HCT116 (cell line): ENCODE measurements at regions not wholly inside any gene's neighbourhood (a gene's known extent, or its start where the extent isn't known, plus 50 kb on each side); places are given as distances from the start of the nearest gene placed in this dataset.

Experiments
- ATAC-seq: fragments of 200-7000 bp; cut with Tn5 transposase; 2 replicates; pipeline ENCODE4 v1.9.1; 2020; ENCODE audit warnings: mild to moderate bottlenecking, moderate library complexity
- BruUV-seq: library from RNA; stranded (reverse); fragments of 400-500 nt; replicated peaks from 2 replicates; lab custom pipeline; 2021; lab: Mats Ljungman, UMichigan
- CTCF ChIA-PET: fragments of 300-600 bp; sonication (Branson Sonifier 250); formaldehyde crosslinking; loops from one replicate; lab custom pipeline; 2021; ENCODE audit warnings: antibody characterized with exemption; lab: Charles Lee
- POLR2A ChIA-PET: fragments of 300-600, 350-600 bp; sonication (Branson Sonifier 250); formaldehyde crosslinking; loops from one replicate; lab custom pipeline; 2021; ENCODE audit warnings: antibody characterized with exemption; lab: Charles Lee
- RAD21 ChIA-PET, 2 experiments: fragments of 300-600 bp; sonication (Branson Sonifier 250); formaldehyde crosslinking; loops; one replicate each; lab custom pipeline; 2023; ENCODE audit warnings: low total read pairs in 2 of 2; ENCODE audit not compliant: uncharacterized antibody in 2 of 2, unreplicated experiment in 2 of 2, low non-redundant PET in 1 of 2; lab: Charles Lee
- DNase-seq: peaks from one replicate; pipeline ENCODE4 v3.0.0-alpha.2; 2010; ENCODE audit warnings: low read depth, low spot score
- H2AFZ ChIP-seq: fragments of 200-600 bp; shearing (Covaris generic), sonication (generic); 2 replicates; pipeline ENCODE4 v1.6.1; 2017; ENCODE audit warnings: low read depth, mixed run types, mixed read lengths, antibody characterized with exemption, low read length; ENCODE audit not compliant: poor library complexity, severe bottlenecking
- H3K27ac ChIP-seq: 2 replicates; pipeline ENCODE4 v1.5.1; 2012; ENCODE audit warnings: low read depth, low read length
- H3K27me3 ChIP-seq: fragments of 200-600 bp; sonication (generic); 2 replicates; pipeline ENCODE4 v1.6.1; 2016; ENCODE audit warnings: mixed run types, low read length, mixed read lengths; ENCODE audit not compliant: insufficient read depth
- H3K36me3 ChIP-seq, 2 experiments: fragments of 200-500 bp in 1 of 2; fragments of 200-600 bp in 1 of 2; sonication (Bioruptor generic) in 1 of 2; sonication (generic) in 1 of 2; 2 replicates each; pipeline versions ENCODE4 v1.5.1 to v1.6.1; 2014 to 2016; ENCODE audit warnings: low read length in 2 of 2, inconsistent platforms in 1 of 2, mixed read lengths in 1 of 2, mixed run types in 1 of 2; ENCODE audit not compliant: insufficient read depth in 2 of 2, control insufficient read depth in 1 of 2
- H3K4me1 ChIP-seq, 2 experiments: fragments of 200-600 bp in 1 of 2; sonication (generic) in 1 of 2; 2 replicates each; pipeline versions ENCODE4 v1.5.1 to v1.6.1; 2012 to 2017; ENCODE audit warnings: low read length in 2 of 2, inconsistent platforms in 1 of 2, mild to moderate bottlenecking in 1 of 2, mixed read lengths in 1 of 2, mixed run types in 1 of 2, moderate library complexity in 1 of 2; ENCODE audit not compliant: insufficient read depth in 2 of 2, control insufficient read depth in 1 of 2
- H3K4me2 ChIP-seq: fragments of 200-600 bp; sonication (generic); 2 replicates; pipeline ENCODE4 v1.6.1; 2017; ENCODE audit warnings: mixed run types, low read length, mixed read lengths
- H3K4me3 ChIP-seq, 2 experiments: fragments of 200-600 bp in 1 of 2; sonication (generic) in 1 of 2; replicated peaks in 1 of 2; 2 replicates each; pipeline ENCODE4 v1.5.1; 2011 to 2016; ENCODE audit warnings: low read length in 2 of 2, control low read depth in 1 of 2, low read depth in 1 of 2, mild to moderate bottlenecking in 1 of 2, mixed read lengths in 1 of 2, mixed run types in 1 of 2
- H3K79me2 ChIP-seq: fragments of 200-600 bp; sonication (generic); 2 replicates; pipeline ENCODE4 v1.6.1; 2017; ENCODE audit warnings: mild to moderate bottlenecking, mixed run types, low read length, moderate library complexity, mixed read lengths; ENCODE audit not compliant: insufficient read depth
- H3K9ac ChIP-seq: fragments of 200-600 bp; sonication (generic); 2 replicates; pipeline ENCODE4 v1.6.1; 2016; ENCODE audit warnings: low read length, mixed read lengths
- H3K9me2 ChIP-seq: fragments of 200-600 bp; sonication (generic), shearing (Covaris generic); 2 replicates; pipeline ENCODE4 v1.6.1; 2017; ENCODE audit warnings: mixed run types, mild to moderate bottlenecking, moderate library complexity; ENCODE audit not compliant: insufficient read depth
- H3K9me3 ChIP-seq, 2 experiments: fragments of 200-500 bp in 1 of 2; fragments of 200-600 bp in 1 of 2; sonication (Bioruptor generic) in 1 of 2; sonication (generic) in 1 of 2; 2 replicates each; pipeline ENCODE4 v1.6.1; 2014 to 2017; ENCODE audit warnings: low read length in 2 of 2, mixed read lengths in 2 of 2, inconsistent platforms in 1 of 2, low read depth in 1 of 2, mild to moderate bottlenecking in 1 of 2, mixed run types in 1 of 2, moderate library complexity in 1 of 2; ENCODE audit not compliant: control insufficient read depth in 1 of 2, insufficient read depth in 1 of 2
- H4K20me1 ChIP-seq: fragments of 200-600 bp; sonication (generic), shearing (Covaris generic); 2 replicates; pipeline ENCODE4 v1.6.1; 2017; ENCODE audit warnings: mixed run types, mild to moderate bottlenecking, moderate library complexity; ENCODE audit not compliant: insufficient read depth
- ATF3 ChIP-seq: IDR thresholded peaks from 2 replicates; pipeline ENCODE4 v1.6.1; 2012
- CBX3 ChIP-seq: IDR thresholded peaks from 2 replicates; pipeline ENCODE4 v1.6.1; 2012; ENCODE audit warnings: low read depth
- CEBPB ChIP-seq: IDR thresholded peaks from 2 replicates; pipeline ENCODE4 v1.6.1; 2012; ENCODE audit warnings: low read depth
- CTCF ChIP-seq, 3 experiments: fragments of 200-600 bp in 1 of 3; sonication (generic) in 1 of 3; IDR thresholded peaks in 2 of 3; conservative IDR thresholded peaks in 1 of 3; 2 replicates each; pipeline ENCODE4 v1.5.1; 2012 to 2017; ENCODE audit warnings: low read depth in 2 of 3, low read length in 2 of 3, antibody characterized with exemption in 1 of 3, borderline replicate concordance in 1 of 3, control low read depth in 1 of 3, mild to moderate bottlenecking in 1 of 3, mixed read lengths in 1 of 3, mixed run types in 1 of 3, moderate library complexity in 1 of 3; ENCODE audit not compliant: insufficient read depth in 1 of 3
- ELF1 ChIP-seq: IDR thresholded peaks from 2 replicates; pipeline ENCODE4 v1.6.1; 2012; ENCODE audit warnings: low read depth, borderline replicate concordance
- EZH2 ChIP-seq: fragments of 200-600 bp; sonication (generic); IDR thresholded peaks from 2 replicates; pipeline ENCODE4 v1.6.1; 2017; ENCODE audit warnings: antibody characterized with exemption, mixed run types
- FOSL1 ChIP-seq: IDR thresholded peaks from 2 replicates; pipeline ENCODE4 v1.6.1; 2012; ENCODE audit warnings: low read depth
- JUND ChIP-seq: IDR thresholded peaks from 2 replicates; pipeline ENCODE4 v1.6.1; 2012
- MAX ChIP-seq: IDR thresholded peaks from 2 replicates; pipeline ENCODE4 v1.6.1; 2012
- POLR2AphosphoS5 ChIP-seq: IDR thresholded peaks from 2 replicates; pipeline ENCODE4 v1.6.1; 2011; ENCODE audit warnings: mild to moderate bottlenecking, low read depth, low read length, moderate library complexity
- RAD21 ChIP-seq: IDR thresholded peaks from 2 replicates; pipeline ENCODE4 v1.6.1; 2012; ENCODE audit warnings: low read depth, mild to moderate bottlenecking
- REST ChIP-seq: IDR thresholded peaks from 2 replicates; pipeline ENCODE4 v1.6.1; 2012; ENCODE audit warnings: low read depth
- SP1 ChIP-seq: IDR thresholded peaks from 2 replicates; pipeline ENCODE4 v1.6.1; 2012; ENCODE audit warnings: low read depth
- SRF ChIP-seq: IDR thresholded peaks from 2 replicates; pipeline ENCODE4 v1.6.1; 2012; ENCODE audit warnings: low read depth
- TCF7L2 ChIP-seq: IDR thresholded peaks from 2 replicates; pipeline ENCODE4 v1.7.0; 2011; ENCODE audit warnings: borderline replicate concordance, inconsistent platforms; ENCODE audit not compliant: insufficient read depth, insufficient read length; ENCODE audit errors: extremely low read depth
- YY1 ChIP-seq: IDR thresholded peaks from 2 replicates; pipeline ENCODE4 v1.6.1; 2011; ENCODE audit warnings: low read length, low read depth, moderate library complexity, mild to moderate bottlenecking; ENCODE audit not compliant: insufficient replicate concordance; ENCODE audit errors: extremely low read depth
- ZFX ChIP-seq: fragments of 450-650 bp; IDR thresholded peaks from 2 replicates; pipeline ENCODE4 v1.6.1; 2017
- ZNF274 ChIP-seq: fragments of 200-500 bp; sonication (Bioruptor generic); IDR thresholded peaks from 2 replicates; pipeline ENCODE4 v1.6.1; 2014; ENCODE audit warnings: mild to moderate bottlenecking, low read depth, low read length, inconsistent platforms
- intact Hi-C: fragments of 100-400 bp; cut with micrococcal nuclease; formaldehyde crosslinking; loops from 2 replicates; pipeline ENCODE4 v1.10.0; 2022

GRCh38 chr10:47092376-47092775, 181.1 kb downstream of the PTPN20 start (continued):
- TF ChIP-seq SRF: no peak
- TF ChIP-seq REST: no peak
- no peak for TF ChIP-seq TCF7L2
- TF ChIP-seq EZH2: no peak
- no peak for TF ChIP-seq SP1
- TF ChIP-seq FOSL1: no peak
- TF ChIP-seq ATF3: no peak

GRCh38 chr10:47092831-47093230, 181.6 kb downstream of the PTPN20 start:
- BruUV-seq: no TSS peak
- intact Hi-C loops: no loop called here
- no peaks in the 10 kb centered on the region for H3K9me2 ChIP-seq
- H3K27me3 ChIP-seq: no peaks in the 10 kb centered on the region
- no peak for DNase-seq
- no peaks in the 10 kb centered on the region for H3K79me2 ChIP-seq
- ChIA-PET POLR2A (no interaction called here), RAD21 (no interaction called here), CTCF (no interaction called here)
- no peak overlapping the region for H3K4me3 ChIP-seq
- H3K36me3 ChIP-seq: no peaks in the 10 kb centered on the region
- no peak overlapping the region for H3K9ac ChIP-seq
- H3K27ac ChIP-seq: no peak overlapping the region
- no peak for ATAC-seq
- no peak overlapping the region for H3K4me2 ChIP-seq
- H2AFZ ChIP-seq: no peak overlapping the region
- H3K4me1 ChIP-seq: no peaks in the 10 kb centered on the region
- no peaks in the 10 kb centered on the region for H4K20me1 ChIP-seq
- H3K9me3 ChIP-seq: no peaks in the 10 kb centered on the region
- TF ChIP-seq RAD21 (no peak), CBX3 (no peak), ELF1 (no peak), CTCF (IDR thresholded peaks at IDR 0.05 in 2 of 3, conservative IDR thresholded peaks at IDR 0.05 in 1 of 3; ENCODE audit: borderline replicate concordance in 1 of 3, insufficient read depth in 1 of 3, low read depth in 2 of 3, low read length in 2 of 3) (no peak), POLR2AphosphoS5 (no peak), CEBPB (no peak), FOSL1 (no peak), MAX (no peak), REST (no peak), ZNF274 (no peak), JUND (no peak), YY1 (no peak), ZFX (no peak)
